GM12878 (cell line): ENCODE measurements at regions not wholly inside any gene's neighbourhood (a gene's known extent, or its start where the extent isn't known, plus 50 kb on each side); places are given as distances from the start of the nearest gene placed in this dataset.

ENCODE experiments used
- ATAC-seq: fragments of 200-7000 bp; cut with Tn5 transposase; 3 replicates; pipeline ENCODE4 v1.9.1; 2020; ENCODE audit warnings: mild to moderate bottlenecking, moderate library complexity
- BruUV-seq: library from RNA; stranded (reverse); fragments of 400-500 nt; replicated peaks from 2 replicates; lab custom pipeline; 2021; lab: Mats Ljungman, UMichigan
- CTCF ChIA-PET: fragments of 300-600 bp; sonication (Branson Sonifier 250); formaldehyde crosslinking; extraction: SDS; loops from one replicate; lab custom pipeline; 2021; ENCODE audit warnings: inconsistent platforms; lab: Yijun Ruan, JAX
- POLR2A ChIA-PET: fragments of 350-600 bp; formaldehyde crosslinking; extraction: SDS; loops from one replicate; lab custom pipeline; 2021; ENCODE audit warnings: inconsistent platforms; lab: Charles Lee
- RAD21 ChIA-PET: fragments of 300-600 bp; sonication (Branson Sonifier 250); formaldehyde crosslinking; loops from one replicate; lab custom pipeline; 2023; ENCODE audit warnings: antibody characterized with exemption; ENCODE audit not compliant: unreplicated experiment; lab: Charles Lee
- SMC1A ChIA-PET: fragments of 300-600 bp; sonication (Branson Sonifier 250); formaldehyde crosslinking; loops from one replicate; lab custom pipeline; 2023; ENCODE audit not compliant: unreplicated experiment, uncharacterized antibody; lab: Charles Lee
- DNase-seq: peaks from one replicate; pipeline ENCODE4 v3.0.0-alpha.2; 2011; ENCODE audit warnings: low read depth, low spot score
- FAIRE-seq: peaks from 3 replicates; lab custom pipeline; 2011; peaks lifted over from hg19 to GRCh38; lab: Jason Lieb, UNC
- H2AFZ ChIP-seq: 2 replicates; pipeline ENCODE4 v1.6.0; 2011; ENCODE audit warnings: low read depth, low read length, control low read depth; ENCODE audit not compliant: control insufficient read depth
- H3K27ac ChIP-seq: 2 replicates; pipeline ENCODE4 v1.5.1; 2011; ENCODE audit warnings: control low read depth; ENCODE audit not compliant: control insufficient read depth, insufficient read depth
- H3K27me3 ChIP-seq, 2 experiments: replicated peaks in 1 of 2; 2 replicates each; pipeline versions ENCODE4 v1.6.0 to v1.6.1; 2011; ENCODE audit warnings: low read length in 1 of 2; ENCODE audit not compliant: control insufficient read depth in 2 of 2, insufficient read depth in 2 of 2
- H3K36me3 ChIP-seq, 2 experiments: 2 replicates each; pipeline ENCODE4 v1.5.1; 2011; ENCODE audit warnings: low read length in 1 of 2; ENCODE audit not compliant: control insufficient read depth in 2 of 2, insufficient read depth in 2 of 2
- H3K4me1 ChIP-seq: 2 replicates; pipeline ENCODE4 v1.6.1; 2011; ENCODE audit warnings: mild to moderate bottlenecking, low read length, moderate library complexity, mixed read lengths; ENCODE audit not compliant: control insufficient read depth, insufficient read depth
- H3K4me2 ChIP-seq: 2 replicates; pipeline ENCODE4 v1.6.0; 2011; ENCODE audit warnings: control low read depth; ENCODE audit not compliant: control insufficient read depth, insufficient read depth
- H3K4me3 ChIP-seq: fragments of 200-600 bp; sonication (generic); 2 replicates; pipeline ENCODE4 v1.5.1; 2016
- H3K79me2 ChIP-seq: 2 replicates; pipeline ENCODE4 v1.6.0; 2011; ENCODE audit warnings: low read length; ENCODE audit not compliant: control insufficient read depth, insufficient read depth
- H3K9ac ChIP-seq: 2 replicates; pipeline ENCODE4 v1.8.0; 2011; ENCODE audit warnings: low read length, control low read depth, mixed read lengths; ENCODE audit not compliant: control insufficient read depth, insufficient read depth
- H3K9me3 ChIP-seq: replicated peaks from 3 replicates; pipeline ENCODE4 v1.5.1; 2011; ENCODE audit warnings: mild to moderate bottlenecking, low read length; ENCODE audit not compliant: control insufficient read depth, insufficient read depth
- H4K20me1 ChIP-seq: 2 replicates; pipeline ENCODE4 v1.6.0; 2011; ENCODE audit not compliant: control insufficient read depth, insufficient read depth
- ASH2L ChIP-seq: fragments of 300-600, 200-600 bp; sonication (generic); IDR thresholded peaks from 2 replicates; pipeline ENCODE4 v1.6.1; 2017; ENCODE audit warnings: low read depth, mild to moderate bottlenecking, borderline replicate concordance
- GATAD2B ChIP-seq: fragments of 450-650 bp; conservative IDR thresholded peaks from 2 replicates; pipeline ENCODE4 v1.6.1; 2017; ENCODE audit warnings: low read depth, mild to moderate bottlenecking, moderate library complexity
- HDAC6 ChIP-seq: fragments of 200-600 bp; sonication (generic); IDR thresholded peaks from one replicate; pipeline ENCODE4 v1.8.0; 2017; ENCODE audit warnings: antibody characterized with exemption; ENCODE audit not compliant: unreplicated experiment
- KDM1A ChIP-seq: fragments of 200-600 bp; sonication (generic); IDR thresholded peaks from 2 replicates; pipeline ENCODE4 v1.6.1; 2016; ENCODE audit warnings: borderline replicate concordance
- KLF5 ChIP-seq: fragments of 450-650 bp; IDR thresholded peaks from 2 replicates; pipeline ENCODE4 v1.6.1; 2014; ENCODE audit warnings: mild to moderate bottlenecking; ENCODE audit not compliant: partially characterized antibody
- MTA2 ChIP-seq: fragments of 450-650 bp; IDR thresholded peaks from 2 replicates; pipeline ENCODE4 v1.6.1; 2016; ENCODE audit warnings: low read depth, mild to moderate bottlenecking, moderate library complexity
- MXI1 ChIP-seq: fragments of 150-350 bp; IDR thresholded peaks from 2 replicates; pipeline ENCODE4 v1.6.1; 2011; ENCODE audit warnings: low read depth, mild to moderate bottlenecking, inconsistent platforms, low read length, improper control_type of control experiment
- NFYA ChIP-seq: IDR thresholded peaks from 2 replicates; pipeline ENCODE4 v1.6.1; 2011; ENCODE audit warnings: low read depth, mild to moderate bottlenecking, low read length, improper control_type of control experiment, borderline replicate concordance
- RBBP5 ChIP-seq: fragments of 200-600 bp; sonication (generic); conservative IDR thresholded peaks from 2 replicates; pipeline ENCODE4 v1.6.1; 2016
- SIN3A ChIP-seq: IDR thresholded peaks from 2 replicates; pipeline ENCODE4 v1.6.1; 2012; ENCODE audit warnings: low read depth, low read length, improper control_type of control experiment
- SMARCA5 ChIP-seq: fragments of 450-650 bp; IDR thresholded peaks from 2 replicates; pipeline ENCODE4 v1.6.1; 2017; ENCODE audit warnings: mild to moderate bottlenecking
- STAT3 ChIP-seq: IDR thresholded peaks from 2 replicates; pipeline ENCODE4 v1.6.1; 2011; ENCODE audit warnings: low read depth, low read length, improper control_type of control experiment
- WGBS: methylation state at CpG from one replicate; pipeline ENCODE4 v1.1.6; 2016; ENCODE audit warnings: low lambda C conversion rate; ENCODE audit not compliant: insufficient replicate concordance, insufficient coverage; ENCODE audit errors: missing lambda C conversion rate; 5-methylcytosine and 5-hydroxymethylcytosine counted together
- in situ Hi-C: fragments of 300-500 bp; cut with MboI; formaldehyde crosslinking; loops from 9 replicates; pipeline ENCODE4 v1.14.3; 2018; ENCODE audit warnings: mixed read lengths
- intact Hi-C: fragments of 100-400 bp; cut with micrococcal nuclease; formaldehyde crosslinking; loops from one replicate; pipeline ENCODE4 v1.14.2; 2022; ENCODE audit not compliant: unreplicated experiment
- TF ChIP-seq, protein P1 (sequence below): fragments of 450-650 bp; IDR thresholded peaks from 2 replicates; pipeline ENCODE4 v1.6.1; 2016; ENCODE audit warnings: mild to moderate bottlenecking, moderate library complexity, borderline replicate concordance

DNA sequence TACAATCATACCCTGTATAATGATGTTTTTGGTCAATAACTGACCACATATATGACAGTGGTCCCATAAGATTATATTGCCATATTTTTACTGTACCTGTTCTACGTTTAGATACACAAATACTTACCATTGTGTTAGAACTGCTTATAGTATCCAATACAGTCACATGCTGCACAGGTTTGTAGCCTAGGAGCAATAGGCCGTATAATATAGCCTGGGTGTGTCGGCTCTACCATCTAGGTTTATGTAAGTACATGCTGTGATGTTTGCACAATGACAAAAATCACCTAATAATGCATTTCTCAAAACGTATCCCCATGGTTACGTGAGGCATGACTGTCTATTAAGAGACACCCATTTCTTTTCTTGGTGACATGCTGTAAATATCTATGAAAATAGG lies 55.0 kb upstream of the APCDD1 start:
- no peaks in the 10 kb centered on the region for H3K36me3 ChIP-seq
- H3K4me3 ChIP-seq: no peak overlapping the region
- H3K4me2 ChIP-seq: no peak overlapping the region
- no TSS peak for BruUV-seq
- no peaks in the 10 kb centered on the region for H3K9me3 ChIP-seq
- TF ChIP-seq, protein P1, sequence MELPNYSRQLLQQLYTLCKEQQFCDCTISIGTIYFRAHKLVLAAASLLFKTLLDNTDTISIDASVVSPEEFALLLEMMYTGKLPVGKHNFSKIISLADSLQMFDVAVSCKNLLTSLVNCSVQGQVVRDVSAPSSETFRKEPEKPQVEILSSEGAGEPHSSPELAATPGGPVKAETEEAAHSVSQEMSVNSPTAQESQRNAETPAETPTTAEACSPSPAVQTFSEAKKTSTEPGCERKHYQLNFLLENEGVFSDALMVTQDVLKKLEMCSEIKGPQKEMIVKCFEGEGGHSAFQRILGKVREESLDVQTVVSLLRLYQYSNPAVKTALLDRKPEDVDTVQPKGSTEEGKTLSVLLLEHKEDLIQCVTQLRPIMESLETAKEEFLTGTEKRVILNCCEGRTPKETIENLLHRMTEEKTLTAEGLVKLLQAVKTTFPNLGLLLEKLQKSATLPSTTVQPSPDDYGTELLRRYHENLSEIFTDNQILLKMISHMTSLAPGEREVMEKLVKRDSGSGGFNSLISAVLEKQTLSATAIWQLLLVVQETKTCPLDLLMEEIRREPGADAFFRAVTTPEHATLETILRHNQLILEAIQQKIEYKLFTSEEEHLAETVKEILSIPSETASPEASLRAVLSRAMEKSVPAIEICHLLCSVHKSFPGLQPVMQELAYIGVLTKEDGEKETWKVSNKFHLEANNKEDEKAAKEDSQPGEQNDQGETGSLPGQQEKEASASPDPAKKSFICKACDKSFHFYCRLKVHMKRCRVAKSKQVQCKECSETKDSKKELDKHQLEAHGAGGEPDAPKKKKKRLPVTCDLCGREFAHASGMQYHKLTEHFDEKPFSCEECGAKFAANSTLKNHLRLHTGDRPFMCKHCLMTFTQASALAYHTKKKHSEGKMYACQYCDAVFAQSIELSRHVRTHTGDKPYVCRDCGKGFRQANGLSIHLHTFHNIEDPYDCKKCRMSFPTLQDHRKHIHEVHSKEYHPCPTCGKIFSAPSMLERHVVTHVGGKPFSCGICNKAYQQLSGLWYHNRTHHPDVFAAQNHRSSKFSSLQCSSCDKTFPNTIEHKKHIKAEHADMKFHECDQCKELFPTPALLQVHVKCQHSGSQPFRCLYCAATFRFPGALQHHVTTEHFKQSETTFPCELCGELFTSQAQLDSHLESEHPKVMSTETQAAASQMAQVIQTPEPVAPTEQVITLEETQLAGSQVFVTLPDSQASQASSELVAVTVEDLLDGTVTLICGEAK: no peak
- TF ChIP-seq GATAD2B: no peak
- TF ChIP-seq MXI1: no peak
- TF ChIP-seq SMARCA5: no peak
- no peak for TF ChIP-seq MTA2
- TF ChIP-seq RBBP5: no peak
- TF ChIP-seq HDAC6: no peak
- TF ChIP-seq KDM1A: no peak
- no peak for TF ChIP-seq ASH2L
- no peak for TF ChIP-seq STAT3
- no peak for TF ChIP-seq SIN3A
- TF ChIP-seq KLF5: no peak
- TF ChIP-seq NFYA: no peak
- no peaks in the 10 kb centered on the region for H3K79me2 ChIP-seq
- DNase-seq (no peak), ATAC-seq (no peak), FAIRE-seq (no peak)
- in situ Hi-C loops (no loop called here), intact Hi-C loops (loop anchor here (10.0 kb wide), 1 partner anchor 85 kb away; no protein-coding TSS in a partner anchor)
- no peak overlapping the region for H2AFZ ChIP-seq
- no peak overlapping the region for H3K27ac ChIP-seq
- RAD21 ChIA-PET: no interaction called here
- no peaks in the 10 kb centered on the region for H4K20me1 ChIP-seq
- H3K27me3 ChIP-seq: no peaks in the 10 kb centered on the region; a peak in 1 of 4 replicates
- POLR2A ChIA-PET: no interaction called here
- no peak overlapping the region for H3K9ac ChIP-seq
- WGBS: 42% methylated on average over 5 of the region's 5 CpGs
- no peaks in the 10 kb centered on the region for H3K4me1 ChIP-seq
- SMC1A ChIA-PET: interaction anchor here (0.8 kb wide), 2 partner anchors 18 to 20 kb away, joined by 3 read pairs; no protein-coding TSS in a partner anchor
- CTCF ChIA-PET: no interaction called here
